8988T (cell line): ENCODE measurements at regions not wholly inside any gene's neighbourhood (a gene's known extent, or its start where the extent isn't known, plus 50 kb on each side); places are given as distances from the start of the nearest gene placed in this dataset.

Experiments
- DNase-seq: peaks from one replicate; pipeline ENCODE4 v3.0.0; 2011

- DNase-seq: no peak
Measured at GRCh38 chr3:28835249-28835648, 445.6 kb upstream of the RBMS3 start.

GRCh38 chr3:28835751-28836150 lies 445.1 kb upstream of the RBMS3 start:
- DNase-seq: no peak

- no peak for DNase-seq
Measured at GRCh38 chr3:28836199-28836598, 444.7 kb upstream of the RBMS3 start.

- no peak for DNase-seq
Measured at GRCh38 chr3:28840976-28841376, 439.9 kb upstream of the RBMS3 start.

- no peak for DNase-seq
Measured at GRCh38 chr3:28841441-28841840, 439.4 kb upstream of the RBMS3 start.

GRCh38 chr3:28844298-28845005 lies 436.4 kb upstream of the RBMS3 start:
- no peak for DNase-seq

GRCh38 chr3:28845006-28845324 lies 435.9 kb upstream of the RBMS3 start:
- no peak for DNase-seq

- no peak for DNase-seq
Measured at GRCh38 chr3:28846971-28847478, 433.8 kb upstream of the RBMS3 start.

GRCh38 chr3:28847736-28848135 lies 433.1 kb upstream of the RBMS3 start:
- no peak for DNase-seq

- no peak for DNase-seq
Measured at GRCh38 chr3:28850186-28850585, 430.7 kb upstream of the RBMS3 start.

- no peak for DNase-seq
Measured at GRCh38 chr3:28853830-28854229, 427.0 kb upstream of the RBMS3 start.

GRCh38 chr3:28856796-28857195 lies 424.1 kb upstream of the RBMS3 start:
- no peak for DNase-seq

- DNase-seq: no peak
Measured at GRCh38 chr3:28859897-28860296, 421.0 kb upstream of the RBMS3 start.

GRCh38 chr3:28860307-28860706 lies 420.6 kb upstream of the RBMS3 start:
- no peak for DNase-seq

- no peak for DNase-seq
Measured at GRCh38 chr3:28863186-28863585, 417.7 kb upstream of the RBMS3 start.

- no peak for DNase-seq
Measured at GRCh38 chr3:28867836-28868235, 413.0 kb upstream of the RBMS3 start.

GRCh38 chr3:28868897-28869296 lies 412.0 kb upstream of the RBMS3 start:
- DNase-seq: no peak

- no peak for DNase-seq
Measured at GRCh38 chr3:28877912-28878311, 403.0 kb upstream of the RBMS3 start.

- no peak for DNase-seq
Measured at GRCh38 chr3:28890373-28890772, 390.5 kb upstream of the RBMS3 start.

GRCh38 chr3:28891485-28891884 lies 389.4 kb upstream of the RBMS3 start:
- DNase-seq: no peak

- DNase-seq: no peak
Measured at GRCh38 chr3:28900301-28900700, 380.6 kb upstream of the RBMS3 start.

GRCh38 chr3:28901018-28901417 lies 379.9 kb upstream of the RBMS3 start:
- no peak for DNase-seq

- no peak for DNase-seq
Measured at GRCh38 chr3:28903171-28903601, 377.7 kb upstream of the RBMS3 start.

- no peak for DNase-seq
Measured at GRCh38 chr3:28905798-28906197, 375.1 kb upstream of the RBMS3 start.

- no peak for DNase-seq
Measured at GRCh38 chr3:28906561-28907310, 374.1 kb upstream of the RBMS3 start.
